SK-N-SH (cell line): ENCODE measurements at regions not wholly inside any gene's neighbourhood (a gene's known extent, or its start where the extent isn't known, plus 50 kb on each side); places are given as distances from the start of the nearest gene placed in this dataset.

ENCODE experiments used
- CTCF ChIA-PET: fragments of 300-600, 350-600 bp; formaldehyde crosslinking; extraction: SDS; loops from one replicate; lab custom pipeline; 2021; lab: Yijun Ruan, JAX
- POLR2A ChIA-PET: fragments of 350-600 bp; sonication (Branson Sonifier 250); formaldehyde crosslinking; extraction: SDS; loops from one replicate; lab custom pipeline; 2020; ENCODE audit warnings: antibody characterized with exemption, inconsistent platforms; lab: Yijun Ruan, JAX
- DNase-seq: peaks from one replicate; pipeline ENCODE4 v3.0.0; 2012
- H2AFZ ChIP-seq: fragments of 200-600 bp; sonication (generic); 2 replicates; pipeline ENCODE4 v1.8.1; 2016; ENCODE audit warnings: antibody characterized with exemption, mild to moderate bottlenecking, low read depth
- H3F3A ChIP-seq: fragments of 200-600 bp; sonication (generic); replicated peaks from 2 replicates; pipeline ENCODE3; 2016; ENCODE audit warnings: antibody characterized with exemption, mild to moderate bottlenecking; ENCODE audit not compliant: insufficient read depth
- H3K27ac ChIP-seq, 2 experiments: fragments of 200-500 bp in 1 of 2; fragments of 200-600 bp in 1 of 2; sonication (Bioruptor generic) in 1 of 2; sonication (generic), shearing (Covaris generic) in 1 of 2; 2 replicates each; pipeline versions ENCODE4 v1.5.1 to v1.6.1; 2014 to 2016; ENCODE audit warnings: low read depth in 2 of 2, inconsistent platforms in 1 of 2, low read length in 1 of 2, mild to moderate bottlenecking in 1 of 2, mixed read lengths in 1 of 2
- H3K27me3 ChIP-seq: fragments of 200-600 bp; sonication (generic), shearing (Covaris generic); 2 replicates; pipeline ENCODE4 v1.6.1; 2016; ENCODE audit warnings: mixed run types; ENCODE audit not compliant: insufficient read depth
- H3K36me3 ChIP-seq, 2 experiments: fragments of 200-500 bp in 1 of 2; fragments of 200-600 bp in 1 of 2; sonication (Bioruptor generic) in 1 of 2; sonication (generic) in 1 of 2; replicated peaks in 1 of 2; 2 replicates each; pipeline versions ENCODE3 to v1.5.1; 2014 to 2016; ENCODE audit warnings: low read length in 1 of 2, mild to moderate bottlenecking in 1 of 2; ENCODE audit not compliant: insufficient read depth in 2 of 2, control insufficient read depth in 1 of 2
- H3K4me1 ChIP-seq, 2 experiments: fragments of 200-500 bp in 1 of 2; fragments of 200-600 bp in 1 of 2; sonication (Bioruptor generic) in 1 of 2; sonication (generic), shearing (Covaris generic) in 1 of 2; 2 replicates each; pipeline versions ENCODE4 v1.5.1 to v1.6.1; 2014 to 2016; ENCODE audit warnings: low read depth in 1 of 2, low read length in 1 of 2, mixed run types in 1 of 2; ENCODE audit not compliant: insufficient read depth in 2 of 2, control insufficient read depth in 1 of 2
- H3K4me2 ChIP-seq: fragments of 200-600 bp; sonication (generic), shearing (Covaris generic); 2 replicates; pipeline ENCODE4 v1.6.1; 2017; ENCODE audit warnings: mixed run types
- H3K4me3 ChIP-seq, 2 experiments: fragments of 200-500 bp in 1 of 2; fragments of 200-600 bp in 1 of 2; sonication (Bioruptor generic) in 1 of 2; sonication (generic), shearing (Covaris generic) in 1 of 2; 2 replicates each; pipeline versions ENCODE4 v1.5.1 to v1.8.1; 2014 to 2016; ENCODE audit warnings: low read depth in 2 of 2, inconsistent platforms in 1 of 2, low read length in 1 of 2, mild to moderate bottlenecking in 1 of 2, mixed read lengths in 1 of 2, moderate library complexity in 1 of 2
- H3K79me2 ChIP-seq: fragments of 200-600 bp; sonication (generic); 2 replicates; pipeline ENCODE4 v1.8.1; 2017; ENCODE audit warnings: mild to moderate bottlenecking; ENCODE audit not compliant: insufficient read depth
- H3K9ac ChIP-seq: fragments of 200-600 bp; sonication (generic); 2 replicates; pipeline ENCODE4 v1.6.1; 2017; ENCODE audit warnings: mixed run types
- H3K9me2 ChIP-seq: fragments of 200-600 bp; sonication (generic); 2 replicates; pipeline ENCODE4 v1.6.1; 2017; ENCODE audit warnings: mixed run types
- H3K9me3 ChIP-seq: fragments of 200-600 bp; sonication (generic); 2 replicates; pipeline ENCODE4 v1.6.1; 2017; ENCODE audit warnings: mixed run types, mild to moderate bottlenecking, moderate library complexity
- H4K20me1 ChIP-seq: fragments of 200-600 bp; sonication (generic); 2 replicates; pipeline ENCODE4 v1.6.1; 2017; ENCODE audit warnings: mild to moderate bottlenecking, mixed run types; ENCODE audit not compliant: insufficient read depth
- ELF1 ChIP-seq: IDR thresholded peaks from 2 replicates; pipeline ENCODE4 v1.4.0; 2012
- EZH2phosphoT487 ChIP-seq: fragments of 200-600 bp; sonication (generic); IDR thresholded peaks from 2 replicates; pipeline ENCODE4 v1.6.1; 2017; ENCODE audit warnings: low read depth, mixed run types, mild to moderate bottlenecking, antibody characterized with exemption, moderate library complexity, borderline replicate concordance
- IRF3 ChIP-seq: fragments of 150-350 bp; IDR thresholded peaks from 2 replicates; pipeline ENCODE4 v1.6.1; 2016; ENCODE audit warnings: mild to moderate bottlenecking, low read depth, low read length
- MXI1 ChIP-seq: IDR thresholded peaks from 2 replicates; pipeline ENCODE4 v1.6.1; 2012; ENCODE audit warnings: mild to moderate bottlenecking, low read depth, low read length, improper control_type of control experiment
- NFIC ChIP-seq: IDR thresholded peaks from 2 replicates; pipeline ENCODE4 v1.4.0; 2012; ENCODE audit warnings: borderline replicate concordance
- PBX3 ChIP-seq: IDR thresholded peaks from 2 replicates; pipeline ENCODE4; 2012
- POLR2AphosphoS5 ChIP-seq: IDR thresholded peaks from 2 replicates; pipeline ENCODE4 v1.6.1; 2012; ENCODE audit warnings: low read depth, low read length
- RAD21 ChIP-seq: IDR thresholded peaks from 2 replicates; pipeline ENCODE4 v1.6.1; 2012; ENCODE audit warnings: mild to moderate bottlenecking, low read length
- RFX5 ChIP-seq: IDR thresholded peaks from 2 replicates; pipeline ENCODE4 v1.6.1; 2012; ENCODE audit warnings: mild to moderate bottlenecking, improper control_type of control experiment, low read length
- SMC3 ChIP-seq: IDR thresholded peaks from 2 replicates; pipeline ENCODE4 v1.6.1; 2012; ENCODE audit warnings: low read depth, low read length, improper control_type of control experiment
- TCF12 ChIP-seq: IDR thresholded peaks from 2 replicates; pipeline ENCODE4 v1.4.0; 2012
- TEAD4 ChIP-seq: IDR thresholded peaks from 2 replicates; pipeline ENCODE4 v1.4.0; 2012; ENCODE audit warnings: mild to moderate bottlenecking, borderline replicate concordance; ENCODE audit not compliant: insufficient read depth
- USF2 ChIP-seq: fragments of 150-350 bp; IDR thresholded peaks from 2 replicates; pipeline ENCODE4 v1.6.1; 2017; ENCODE audit warnings: antibody characterized with exemption, low read length, low read depth, borderline replicate concordance
- YY1 ChIP-seq: IDR thresholded peaks from 2 replicates; pipeline ENCODE4 v1.4.0; 2012; ENCODE audit warnings: low read depth, mild to moderate bottlenecking
- WGBS: methylation state at CpG from one replicate; pipeline ENCODE4 v1.1.6; 2017; ENCODE audit warnings: low lambda C conversion rate; 5-methylcytosine and 5-hydroxymethylcytosine counted together
- TF ChIP-seq, protein P1 (sequence below): IDR thresholded peaks from 2 replicates; pipeline ENCODE4 v1.6.1; 2012; ENCODE audit warnings: mild to moderate bottlenecking, low read depth, low read length, moderate library complexity

DNA sequence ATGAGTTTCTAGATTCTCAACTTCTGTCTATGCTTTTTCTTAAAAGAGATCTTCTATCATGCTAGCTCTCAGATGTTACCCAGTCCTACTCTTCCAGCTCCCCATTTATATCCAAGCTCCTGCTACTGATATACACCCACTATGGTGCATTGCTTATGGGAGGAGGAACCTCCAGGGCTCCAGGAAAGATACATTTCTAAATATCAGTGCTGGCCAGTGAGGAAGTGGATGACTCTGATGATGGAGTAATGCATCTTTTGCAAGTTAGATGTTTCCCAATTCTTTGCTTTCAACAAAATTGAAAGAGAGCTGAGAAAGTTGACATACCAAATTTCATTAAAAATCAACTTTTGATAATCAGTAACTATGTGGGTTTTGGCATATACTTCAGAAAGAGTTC lies 105.7 kb upstream of the RESF1 start:
- Histone ChIP-seq H3K27me3 (no peaks in the 10 kb centered on the region), H3K4me2 (no peak overlapping the region), H3K9me3 (peaks cover 21% of the 10 kb centered on the region), H3K79me2 (no peaks in the 10 kb centered on the region), H3F3A (no peaks in the 10 kb centered on the region), H4K20me1 (no peaks in the 10 kb centered on the region), H3K4me3 (no peak overlapping the region), H3K9me2 (no peaks in the 10 kb centered on the region), H3K4me1 (no peaks in the 10 kb centered on the region), H2AFZ (no peak overlapping the region), H3K36me3 (no peaks in the 10 kb centered on the region), H3K9ac (no peak overlapping the region), H3K27ac (no peak overlapping the region)
- ChIA-PET POLR2A (no interaction called here), CTCF (no interaction called here)
- TF ChIP-seq, protein P1, sequence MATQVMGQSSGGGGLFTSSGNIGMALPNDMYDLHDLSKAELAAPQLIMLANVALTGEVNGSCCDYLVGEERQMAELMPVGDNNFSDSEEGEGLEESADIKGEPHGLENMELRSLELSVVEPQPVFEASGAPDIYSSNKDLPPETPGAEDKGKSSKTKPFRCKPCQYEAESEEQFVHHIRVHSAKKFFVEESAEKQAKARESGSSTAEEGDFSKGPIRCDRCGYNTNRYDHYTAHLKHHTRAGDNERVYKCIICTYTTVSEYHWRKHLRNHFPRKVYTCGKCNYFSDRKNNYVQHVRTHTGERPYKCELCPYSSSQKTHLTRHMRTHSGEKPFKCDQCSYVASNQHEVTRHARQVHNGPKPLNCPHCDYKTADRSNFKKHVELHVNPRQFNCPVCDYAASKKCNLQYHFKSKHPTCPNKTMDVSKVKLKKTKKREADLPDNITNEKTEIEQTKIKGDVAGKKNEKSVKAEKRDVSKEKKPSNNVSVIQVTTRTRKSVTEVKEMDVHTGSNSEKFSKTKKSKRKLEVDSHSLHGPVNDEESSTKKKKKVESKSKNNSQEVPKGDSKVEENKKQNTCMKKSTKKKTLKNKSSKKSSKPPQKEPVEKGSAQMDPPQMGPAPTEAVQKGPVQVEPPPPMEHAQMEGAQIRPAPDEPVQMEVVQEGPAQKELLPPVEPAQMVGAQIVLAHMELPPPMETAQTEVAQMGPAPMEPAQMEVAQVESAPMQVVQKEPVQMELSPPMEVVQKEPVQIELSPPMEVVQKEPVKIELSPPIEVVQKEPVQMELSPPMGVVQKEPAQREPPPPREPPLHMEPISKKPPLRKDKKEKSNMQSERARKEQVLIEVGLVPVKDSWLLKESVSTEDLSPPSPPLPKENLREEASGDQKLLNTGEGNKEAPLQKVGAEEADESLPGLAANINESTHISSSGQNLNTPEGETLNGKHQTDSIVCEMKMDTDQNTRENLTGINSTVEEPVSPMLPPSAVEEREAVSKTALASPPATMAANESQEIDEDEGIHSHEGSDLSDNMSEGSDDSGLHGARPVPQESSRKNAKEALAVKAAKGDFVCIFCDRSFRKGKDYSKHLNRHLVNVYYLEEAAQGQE: no peak
- TF ChIP-seq ELF1: no peak
- no peak for TF ChIP-seq YY1
- TF ChIP-seq PBX3: no peak
- TF ChIP-seq IRF3: no peak
- no peak for TF ChIP-seq SMC3
- TF ChIP-seq MXI1: no peak
- no peak for TF ChIP-seq EZH2phosphoT487
- TF ChIP-seq RFX5: no peak
- no peak for TF ChIP-seq RAD21
- DNase-seq: no peak

DNA sequence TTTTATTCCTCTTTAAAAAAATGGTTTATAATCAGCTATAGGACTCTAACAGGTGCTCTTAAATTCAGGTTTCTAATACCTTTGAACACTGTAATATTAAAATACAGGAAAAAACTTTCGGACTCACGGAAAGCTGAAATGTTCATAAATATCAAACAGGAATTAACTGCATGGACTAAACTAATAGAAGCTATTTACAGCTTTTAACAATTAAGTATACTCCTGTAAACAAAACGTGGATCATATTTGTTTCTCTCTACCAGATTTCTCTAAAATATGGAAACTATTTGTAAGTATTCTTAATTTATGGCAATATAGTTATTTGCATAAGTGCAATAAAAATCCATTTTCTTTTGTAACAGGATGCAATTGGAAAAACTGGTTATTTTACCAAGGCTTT lies 108.9 kb upstream of the RESF1 start:
- TF ChIP-seq EZH2phosphoT487 (no peak), TEAD4 (no peak), USF2 (no peak), TCF12 (no peak), POLR2AphosphoS5 (no peak), PBX3 (no peak), NFIC (no peak)
- ChIA-PET CTCF (no interaction called here), POLR2A (no interaction called here)
- Histone ChIP-seq H3K36me3 (no peaks in the 10 kb centered on the region), H3F3A (no peaks in the 10 kb centered on the region), H3K9me3 (peaks cover 21% of the 10 kb centered on the region), H3K4me1 (no peaks in the 10 kb centered on the region), H4K20me1 (no peaks in the 10 kb centered on the region), H3K27me3 (no peaks in the 10 kb centered on the region), H3K4me2 (no peak overlapping the region), H3K9me2 (no peaks in the 10 kb centered on the region), H3K27ac (no peak overlapping the region), H3K4me3 (no peak overlapping the region), H3K79me2 (no peaks in the 10 kb centered on the region), H3K9ac (no peak overlapping the region), H2AFZ (no peak overlapping the region)
- 20% methylated on average over 3 of the region's 3 CpGs for WGBS
- DNase-seq: no peak
